Mesodermal cell (in vitro differentiated cells): ENCODE measurements at regions not wholly inside any gene's neighbourhood (a gene's known extent, or its start where the extent isn't known, plus 50 kb on each side); places are given as distances from the start of the nearest gene placed in this dataset.

Source experiments
- H3K27ac ChIP-seq: 2 replicates; pipeline ENCODE4 v1.7.0; 2013; ENCODE audit warnings: mild to moderate bottlenecking, low read depth, low read length, moderate library complexity; ENCODE audit not compliant: severe bottlenecking
- H3K36me3 ChIP-seq: 2 replicates; pipeline ENCODE4 v1.7.1; 2013; ENCODE audit warnings: mild to moderate bottlenecking, low read length, moderate library complexity; ENCODE audit not compliant: control insufficient read depth, insufficient read depth
- H3K4me1 ChIP-seq: one replicate; pipeline ENCODE4 v1.7.1; 2013; ENCODE audit warnings: mild to moderate bottlenecking, low read length; ENCODE audit not compliant: insufficient read depth, control insufficient read depth, poor library complexity, severe bottlenecking
- H3K4me3 ChIP-seq: 2 replicates; pipeline ENCODE4 v1.7.0; 2013; ENCODE audit warnings: low read length, control low read depth, mild to moderate bottlenecking; ENCODE audit not compliant: insufficient read depth, poor library complexity, severe bottlenecking; ENCODE audit errors: extremely low read depth
- H3K9me3 ChIP-seq: 2 replicates; pipeline ENCODE4 v1.7.1; 2013; ENCODE audit warnings: mild to moderate bottlenecking, low read length, moderate library complexity; ENCODE audit not compliant: control insufficient read depth
- WGBS, 2 experiments: methylation state at CpG; one replicate each; pipeline ENCODE4 v1.1.5; 2013; ENCODE audit warnings: missing lambda C conversion rate in 2 of 2; ENCODE audit not compliant: insufficient coverage in 2 of 2; 5-methylcytosine and 5-hydroxymethylcytosine counted together

- H3K9me3 ChIP-seq: no peaks in the 10 kb centered on the region
- H3K27ac ChIP-seq: no peak overlapping the region
- 92 to 96% methylated on average over 24 to 30 of the region's 32 CpGs for WGBS, 2 experiments
- H3K36me3 ChIP-seq: no peaks in the 10 kb centered on the region
- no peaks in the 10 kb centered on the region for H3K4me1 ChIP-seq
- no peak overlapping the region for H3K4me3 ChIP-seq
These were observed 141.9 kb downstream of the KIF26A start for GRCh38 chr14:104280085-104280901.

DNA sequence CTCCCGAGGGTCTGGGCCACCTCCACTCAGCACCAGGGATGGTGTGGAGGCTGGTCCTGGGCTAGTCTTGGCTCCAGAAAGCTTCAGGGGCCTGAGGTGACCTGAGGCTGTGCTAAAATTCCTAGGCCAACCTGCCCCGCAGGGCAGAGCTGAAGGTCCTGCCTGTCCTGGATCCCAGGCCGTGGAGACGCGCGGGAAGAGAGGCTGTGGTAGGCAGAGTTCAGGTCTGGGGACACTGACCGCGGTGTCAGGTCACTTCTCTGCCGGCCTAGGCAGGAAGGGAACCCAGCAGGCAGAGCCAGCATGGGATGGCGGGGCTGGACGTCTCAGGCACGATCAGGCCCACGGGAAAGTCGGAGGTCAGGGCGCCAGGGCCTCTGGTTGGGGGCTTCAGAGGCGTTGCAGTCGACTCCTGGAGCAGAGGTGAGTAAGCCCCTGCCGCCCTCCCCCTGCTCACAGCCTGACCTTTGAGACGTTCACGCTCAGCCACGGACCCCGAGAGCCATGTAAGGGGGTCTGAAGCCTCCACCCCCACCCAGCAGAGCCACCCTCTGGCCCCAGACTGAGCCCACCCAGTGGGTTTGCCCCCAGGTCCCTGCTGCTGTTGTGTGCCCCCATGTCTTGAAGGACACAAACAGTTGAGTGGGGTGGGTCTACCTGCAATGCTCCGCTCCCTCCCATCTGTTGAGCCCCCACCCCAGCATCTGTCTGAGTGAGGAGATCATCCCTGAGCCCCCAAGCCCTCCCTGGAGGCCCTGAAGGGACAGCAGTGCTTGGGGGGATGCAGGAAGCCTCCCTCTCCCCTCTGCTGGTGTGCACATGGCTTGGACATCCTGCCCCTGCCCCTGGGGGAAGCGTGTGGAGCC lies 142.7 kb downstream of the KIF26A start:
- H3K9me3 ChIP-seq: no peaks in the 10 kb centered on the region
- 80 to 84% methylated on average over 21 to 23 of the region's 24 CpGs for WGBS, 2 experiments
- no peaks in the 10 kb centered on the region for H3K36me3 ChIP-seq

DNA sequence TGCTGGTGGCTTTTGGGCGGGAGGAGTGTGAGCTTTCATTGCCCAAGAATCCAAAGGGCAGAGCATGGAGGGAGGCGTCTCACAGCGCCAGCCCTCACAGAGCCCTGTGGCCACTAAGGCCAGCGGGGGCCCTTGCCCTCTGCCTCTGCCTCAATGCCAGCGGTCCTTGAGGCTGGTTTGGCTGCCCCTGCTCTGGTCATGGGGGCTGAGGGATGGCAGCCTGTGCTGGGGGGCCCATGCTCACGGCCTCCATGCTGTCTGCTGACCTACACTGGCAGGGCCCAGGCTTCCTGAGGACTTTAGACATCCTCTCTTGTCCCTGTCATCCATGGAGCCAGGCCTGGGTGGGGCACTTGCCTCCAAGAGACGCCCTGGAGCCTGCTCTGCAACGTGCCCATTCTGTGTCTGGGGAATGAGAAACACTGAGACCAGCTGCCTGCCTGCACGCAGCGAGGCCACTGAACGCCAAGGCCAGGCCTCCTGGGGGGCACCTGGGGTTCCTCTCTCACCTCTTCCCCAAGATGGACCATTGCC lies 143.4 kb downstream of the KIF26A start:
- no peaks in the 10 kb centered on the region for H3K36me3 ChIP-seq
- H3K4me1 ChIP-seq: no peaks in the 10 kb centered on the region
- no peak overlapping the region for H3K4me3 ChIP-seq
- no peak overlapping the region for H3K27ac ChIP-seq
- no peaks in the 10 kb centered on the region for H3K9me3 ChIP-seq
- WGBS, 2 experiments: 94 to 95% methylated on average over 11 of the region's 11 CpGs

More for the DNA sequence above, 142.7 kb downstream of the KIF26A start:
- H3K27ac ChIP-seq: no peak overlapping the region
- no peak overlapping the region for H3K4me3 ChIP-seq
- no peaks in the 10 kb centered on the region for H3K4me1 ChIP-seq

DNA sequence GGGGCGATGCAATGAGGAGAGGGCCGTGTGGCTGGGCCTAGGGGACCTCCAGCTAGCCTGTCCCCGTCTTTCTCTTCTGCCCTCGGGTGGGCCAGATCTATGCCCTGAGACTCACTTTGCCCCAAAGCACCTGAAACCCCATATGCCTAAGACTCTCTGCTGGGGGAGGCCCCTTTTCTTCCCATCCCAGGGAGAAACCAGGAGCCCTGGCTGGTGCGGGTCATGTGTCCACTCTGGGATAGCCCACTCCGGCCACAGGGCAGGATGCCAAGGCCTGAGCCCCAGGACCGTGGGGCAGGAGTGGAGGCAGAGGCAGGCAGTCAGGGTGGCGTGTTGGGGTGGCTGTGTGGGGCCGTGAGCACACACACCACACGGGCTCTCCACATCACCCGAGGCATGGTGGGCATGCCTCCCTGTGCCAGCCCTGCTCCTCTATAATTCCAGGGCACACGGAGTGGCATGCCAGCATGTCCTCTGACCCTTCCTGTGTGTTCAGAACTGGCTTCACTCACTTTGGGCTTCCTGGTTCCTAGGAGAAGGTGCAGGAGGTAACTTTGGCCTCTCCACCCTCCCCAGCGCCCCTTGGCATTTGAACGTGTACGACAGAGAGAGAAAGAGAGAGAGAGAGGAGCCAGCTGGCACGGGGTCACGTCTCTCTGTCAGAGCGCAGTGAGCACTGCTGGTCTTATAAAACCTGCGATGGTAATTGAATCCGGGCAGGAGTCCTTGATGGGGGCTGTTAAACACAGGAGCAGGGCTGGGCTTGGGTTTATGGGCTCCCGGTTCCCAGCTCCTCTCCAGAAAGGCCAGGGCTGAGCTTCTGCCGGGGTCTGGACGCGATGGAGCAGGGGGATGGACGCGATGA lies 144.2 kb downstream of the KIF26A start:
- H3K4me3 ChIP-seq: no peak overlapping the region
- 85 to 91% methylated on average over 24 to 26 of the region's 26 CpGs for WGBS, 2 experiments
- H3K27ac ChIP-seq: no peak overlapping the region
- H3K36me3 ChIP-seq: no peaks in the 10 kb centered on the region
- no peaks in the 10 kb centered on the region for H3K4me1 ChIP-seq
- no peaks in the 10 kb centered on the region for H3K9me3 ChIP-seq

DNA sequence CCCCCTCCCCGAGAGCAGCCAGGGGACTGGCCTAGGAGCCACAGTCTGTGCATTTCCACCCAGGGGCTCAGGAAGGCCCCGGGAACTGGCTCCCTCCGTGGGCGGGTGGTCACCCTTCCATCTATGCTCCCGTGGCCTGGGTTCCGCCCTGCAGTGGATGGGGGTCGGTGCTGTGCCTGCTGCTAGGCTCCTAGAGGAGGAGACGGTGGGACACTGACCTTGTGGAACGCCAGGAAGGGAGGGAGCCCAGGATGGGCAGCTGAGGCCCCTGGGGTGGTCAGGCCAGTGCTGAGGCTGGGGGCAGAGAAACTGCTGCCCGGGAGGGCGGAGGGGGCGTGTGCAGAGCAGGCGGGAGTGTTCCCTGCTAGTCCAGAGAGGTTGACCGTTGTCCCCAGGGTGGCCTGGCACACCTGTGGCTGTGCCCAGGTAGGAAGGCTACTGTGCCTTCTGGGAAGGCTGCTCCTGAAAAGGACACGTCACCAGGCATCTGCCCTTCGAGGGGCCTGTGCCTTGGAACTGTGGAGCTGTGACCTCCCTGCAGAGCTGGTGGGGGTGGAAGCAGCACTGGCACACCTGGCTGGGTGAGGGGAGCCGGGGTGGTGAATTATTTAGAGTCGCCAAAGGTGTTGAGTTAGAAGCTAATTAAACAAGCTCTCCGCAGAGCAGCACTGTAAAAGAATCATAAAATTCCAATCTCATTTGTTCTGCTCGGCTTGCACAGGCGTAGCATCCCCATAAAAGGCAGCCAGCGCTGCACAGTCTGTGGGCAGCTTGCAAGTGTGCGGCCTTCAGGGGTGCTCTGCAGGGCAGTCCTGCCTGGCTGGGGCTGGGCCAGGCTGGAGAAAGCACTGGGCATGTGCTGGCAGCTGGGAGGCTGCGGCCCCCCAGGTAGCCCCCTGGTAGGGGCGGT lies 145.1 kb downstream of the KIF26A start:
- WGBS, 2 experiments: 88 to 90% methylated on average over 23 to 24 of the region's 25 CpGs
- no peaks in the 10 kb centered on the region for H3K4me1 ChIP-seq
- H3K36me3 ChIP-seq: no peaks in the 10 kb centered on the region
- no peak overlapping the region for H3K27ac ChIP-seq
- no peak overlapping the region for H3K4me3 ChIP-seq
- no peaks in the 10 kb centered on the region for H3K9me3 ChIP-seq

GRCh38 chr14:104284107-104284592 lies 145.8 kb downstream of the KIF26A start:
- no peaks in the 10 kb centered on the region for H3K9me3 ChIP-seq
- H3K36me3 ChIP-seq: no peaks in the 10 kb centered on the region
- H3K4me3 ChIP-seq: no peak overlapping the region
- H3K27ac ChIP-seq: no peak overlapping the region
- 51 to 80% methylated on average over 2 to 9 of the region's 9 CpGs for WGBS, 2 experiments
- H3K4me1 ChIP-seq: no peaks in the 10 kb centered on the region

DNA sequence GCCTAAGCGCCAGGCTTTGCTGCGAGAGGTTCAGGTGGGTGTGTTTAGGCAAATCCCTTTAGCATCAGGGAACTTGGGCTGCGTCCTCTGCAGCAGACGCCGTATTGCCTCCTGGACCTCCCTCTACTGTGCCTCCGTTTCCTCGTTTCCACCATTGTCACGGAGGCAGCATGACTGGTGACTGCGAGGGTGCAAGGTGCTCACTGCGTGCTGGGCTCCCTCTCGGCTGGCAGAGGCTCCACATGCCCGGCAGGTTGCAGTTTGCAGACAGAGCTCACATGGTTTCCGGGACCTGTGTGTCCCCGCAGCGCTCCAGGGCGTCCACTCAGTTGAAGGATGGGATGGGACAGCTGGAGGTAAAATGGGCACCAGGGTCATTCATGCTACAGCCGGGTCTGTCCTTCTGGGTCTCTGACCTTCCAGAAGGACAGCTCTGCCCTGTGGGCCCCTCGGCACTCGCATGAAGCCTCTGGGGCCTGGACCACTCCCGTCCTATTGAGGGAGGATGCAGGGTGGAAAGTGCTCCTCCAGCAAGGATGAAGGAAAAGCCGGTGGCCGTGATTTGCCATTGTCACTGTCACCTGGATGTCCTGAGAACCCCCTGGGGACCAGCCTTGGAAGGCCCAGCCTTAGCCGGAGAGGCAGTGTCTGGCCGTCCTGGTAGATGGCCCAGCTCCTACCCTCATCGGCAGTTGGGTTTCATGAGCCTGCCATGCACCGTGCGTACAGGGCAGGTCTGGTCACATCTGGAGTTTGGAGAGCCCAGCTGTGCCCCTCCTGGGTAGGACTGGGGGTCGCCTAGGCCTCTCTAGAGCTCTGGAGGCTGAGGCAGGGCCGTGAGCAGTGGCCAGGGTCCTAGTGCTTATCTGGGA lies 146.5 kb downstream of the KIF26A start:
- H3K4me1 ChIP-seq: no peaks in the 10 kb centered on the region
- H3K36me3 ChIP-seq: no peaks in the 10 kb centered on the region
- H3K4me3 ChIP-seq: no peak overlapping the region
- H3K9me3 ChIP-seq: no peaks in the 10 kb centered on the region
- H3K27ac ChIP-seq: no peak overlapping the region
- WGBS, 2 experiments: 84 to 85% methylated on average over 26 to 29 of the region's 29 CpGs

DNA sequence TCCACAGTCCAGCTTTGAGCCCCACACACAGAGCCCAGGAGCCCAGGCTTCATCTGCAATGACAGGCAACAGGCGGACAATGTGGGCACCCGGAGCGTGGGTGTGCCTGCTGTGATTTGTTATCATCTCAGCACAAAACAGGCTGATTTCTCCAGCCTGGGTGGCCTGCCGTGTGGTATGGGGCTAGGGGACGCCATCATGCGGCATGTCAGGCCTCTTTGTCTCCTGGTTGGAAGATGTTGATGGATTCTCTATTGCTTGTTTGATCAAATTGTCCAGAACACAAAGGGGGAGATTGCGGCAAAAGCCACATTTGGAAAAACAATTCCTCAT lies 147.1 kb downstream of the KIF26A start:
- H3K9me3 ChIP-seq: no peaks in the 10 kb centered on the region
- no peaks in the 10 kb centered on the region for H3K4me1 ChIP-seq
- H3K4me3 ChIP-seq: no peak overlapping the region
- 83 to 84% methylated on average over 6 to 7 of the region's 7 CpGs for WGBS, 2 experiments
- H3K36me3 ChIP-seq: no peaks in the 10 kb centered on the region
- H3K27ac ChIP-seq: no peak overlapping the region

GRCh38 chr14:104286086-104286485 lies 147.7 kb downstream of the KIF26A start:
- 86 to 87% methylated on average over 9 to 11 of the region's 11 CpGs for WGBS, 2 experiments
- Histone ChIP-seq H3K36me3 (no peaks in the 10 kb centered on the region), H3K9me3 (no peaks in the 10 kb centered on the region), H3K4me1 (no peaks in the 10 kb centered on the region), H3K27ac (no peak overlapping the region), H3K4me3 (no peak overlapping the region)
